ENCODE measurements at regions not wholly inside any gene's neighbourhood (a gene's known extent, or its start where the extent isn't known, plus 50 kb on each side); places are given as distances from the start of the nearest gene placed in this dataset.

- H3K4me3 ChIP-seq (ENCODE audit: low read depth, low read length) = no peak overlapping the region
- H3K36me3 ChIP-seq (ENCODE audit: control insufficient read depth, insufficient read depth, low read length) = no peaks in the 10 kb centered on the region
- TF ChIP-seq CTCF (IDR thresholded peaks at IDR 0.05; ENCODE audit: insufficient read depth, low read depth, low read length) = no peak
- no peak for DNase-seq (ENCODE audit: low read depth)
- POLR2A ChIA-PET = no interaction called here
- H3K27me3 ChIP-seq (ENCODE audit: control insufficient read depth, insufficient read depth, low read length) = no peaks in the 10 kb centered on the region
- CTCF ChIA-PET = no interaction called here
Observed at GRCh38 chr13:105073041-105073440, 1462.4 kb downstream of the EFNB2 start.

- POLR2A ChIA-PET = no interaction called here
- CTCF ChIA-PET = no interaction called here
- TF ChIP-seq CTCF (IDR thresholded peaks at IDR 0.05; ENCODE audit: insufficient read depth, low read depth, low read length) = no peak
Observed at GRCh38 chr13:105070452-105070851, 1465.0 kb downstream of the EFNB2 start.

GRCh38 chr13:105069106-105069505, 1466.4 kb downstream of the EFNB2 start:
- CTCF ChIA-PET = no interaction called here
- Histone ChIP-seq H3K4me3 (ENCODE audit: low read depth, low read length) (no peak overlapping the region), H3K36me3 (ENCODE audit: control insufficient read depth, insufficient read depth, low read length) (no peaks in the 10 kb centered on the region), H3K27me3 (ENCODE audit: control insufficient read depth, insufficient read depth, low read length) (no peaks in the 10 kb centered on the region)
- POLR2A ChIA-PET = no interaction called here
- no peak for TF ChIP-seq CTCF (IDR thresholded peaks at IDR 0.05; ENCODE audit: insufficient read depth, low read depth, low read length)
- DNase-seq (ENCODE audit: low read depth) = no peak

More at GRCh38 chr13:105070452-105070851, 1465.0 kb downstream of the EFNB2 start:
- Histone ChIP-seq H3K27me3 (ENCODE audit: control insufficient read depth, insufficient read depth, low read length) (no peaks in the 10 kb centered on the region), H3K36me3 (ENCODE audit: control insufficient read depth, insufficient read depth, low read length) (no peaks in the 10 kb centered on the region), H3K4me3 (ENCODE audit: low read depth, low read length) (no peak overlapping the region)
- DNase-seq (ENCODE audit: low read depth) = no peak

DNA sequence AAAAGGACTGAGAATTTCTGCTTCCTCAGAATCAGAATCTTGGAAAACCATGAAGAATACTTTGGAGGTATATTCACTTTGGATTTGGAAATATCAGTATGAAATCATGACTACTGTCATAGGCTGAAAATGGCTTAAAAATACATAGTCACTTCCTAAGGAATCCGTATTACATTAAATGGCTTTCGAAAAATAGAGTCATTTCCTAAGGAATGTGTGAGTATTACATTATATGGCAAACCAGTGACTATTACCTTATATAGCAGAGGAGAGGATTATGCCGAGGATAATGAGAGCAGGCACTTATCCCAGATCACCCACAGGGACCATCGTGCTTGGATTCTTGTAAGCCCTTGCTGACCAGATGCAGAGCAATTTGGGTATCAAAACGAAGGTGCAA, 1471.8 kb downstream of the EFNB2 start:
- CTCF ChIA-PET = interaction anchor here (0.6 kb wide), 1 partner anchor 1066 kb away, joined by 3 read pairs; no protein-coding TSS in a partner anchor

DNA sequence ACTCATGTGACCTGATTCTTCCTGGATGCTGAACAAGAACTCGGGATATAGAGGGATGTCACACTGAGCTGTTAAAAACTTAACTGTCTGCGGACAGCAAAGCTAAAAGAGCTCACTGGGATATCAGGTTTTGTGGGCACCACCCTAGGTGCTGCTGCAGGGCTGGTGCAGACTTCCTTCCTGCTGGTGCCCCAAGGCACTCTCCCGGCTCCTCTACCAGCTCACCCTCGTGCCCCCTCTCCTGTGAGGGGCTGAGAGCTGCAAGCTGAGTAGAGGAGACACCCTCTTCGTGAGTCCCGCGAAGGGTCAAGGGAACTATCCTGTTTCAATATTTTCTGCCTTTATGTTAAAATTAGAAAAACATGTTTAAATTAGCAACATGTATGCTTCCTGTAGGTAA, 1475.7 kb downstream of the EFNB2 start:
- H3K4me3 ChIP-seq (ENCODE audit: low read depth, low read length) = no peak overlapping the region
- ChIA-PET CTCF (no interaction called here), POLR2A (no interaction called here)
- H3K36me3 ChIP-seq (ENCODE audit: control insufficient read depth, insufficient read depth, low read length) = no peaks in the 10 kb centered on the region
- no peak for TF ChIP-seq CTCF (IDR thresholded peaks at IDR 0.05; ENCODE audit: insufficient read depth, low read depth, low read length)
- H3K27me3 ChIP-seq (ENCODE audit: control insufficient read depth, insufficient read depth, low read length) = no peaks in the 10 kb centered on the region
- no peak for DNase-seq (ENCODE audit: low read depth)

More for the DNA sequence above, 1471.8 kb downstream of the EFNB2 start:
- TF ChIP-seq CTCF (IDR thresholded peaks at IDR 0.05; ENCODE audit: insufficient read depth, low read depth, low read length) = no peak
- Histone ChIP-seq H3K4me3 (ENCODE audit: low read depth, low read length) (no peak overlapping the region), H3K36me3 (ENCODE audit: control insufficient read depth, insufficient read depth, low read length) (no peaks in the 10 kb centered on the region), H3K27me3 (ENCODE audit: control insufficient read depth, insufficient read depth, low read length) (no peaks in the 10 kb centered on the region)
- DNase-seq (ENCODE audit: low read depth) = no peak
- POLR2A ChIA-PET = no interaction called here

All from BJ (cell line).